Activated naive CD4-positive, alpha-beta T cell treated with anti-CD3 and anti-CD28 coated beads, Interleukin-2, amount 10 ng/mL, durations not matched to agents 7 days and 5 days (primary cell): ENCODE measurements at regions not wholly inside any gene's neighbourhood (a gene's known extent, or its start where the extent isn't known, plus 50 kb on each side); places are given as distances from the start of the nearest gene placed in this dataset.

Source experiments
- CTCF ChIA-PET: fragments of 350-600 bp; sonication (Branson Sonifier 250); formaldehyde crosslinking; loops from one replicate; lab custom pipeline; 2021; ENCODE audit warnings: antibody characterized with exemption; lab: Charles Lee
- DNase-seq: peaks from one replicate; pipeline ENCODE4 v3.0.0-alpha.2; 2020
- H3K27ac Mint-ChIP-seq: one replicate; pipeline ENCODE4 v1.8.0; 2021; ENCODE audit warnings: mild to moderate bottlenecking, moderate library complexity, mixed read lengths
- H3K27me3 Mint-ChIP-seq: one replicate; pipeline ENCODE4 v1.8.0; 2021; ENCODE audit warnings: mild to moderate bottlenecking, mixed read lengths
- H3K36me3 Mint-ChIP-seq: one replicate; pipeline ENCODE4 v1.8.0; 2021; ENCODE audit warnings: mixed read lengths
- H3K4me1 Mint-ChIP-seq: one replicate; pipeline ENCODE4 v1.8.0; 2021; ENCODE audit warnings: mixed read lengths
- H3K4me3 Mint-ChIP-seq: one replicate; pipeline ENCODE4 v1.8.0; 2021; ENCODE audit warnings: mild to moderate bottlenecking, moderate library complexity, mixed read lengths
- H3K9me3 Mint-ChIP-seq: one replicate; pipeline ENCODE4 v1.8.0; 2021; ENCODE audit warnings: mixed read lengths

DNA sequence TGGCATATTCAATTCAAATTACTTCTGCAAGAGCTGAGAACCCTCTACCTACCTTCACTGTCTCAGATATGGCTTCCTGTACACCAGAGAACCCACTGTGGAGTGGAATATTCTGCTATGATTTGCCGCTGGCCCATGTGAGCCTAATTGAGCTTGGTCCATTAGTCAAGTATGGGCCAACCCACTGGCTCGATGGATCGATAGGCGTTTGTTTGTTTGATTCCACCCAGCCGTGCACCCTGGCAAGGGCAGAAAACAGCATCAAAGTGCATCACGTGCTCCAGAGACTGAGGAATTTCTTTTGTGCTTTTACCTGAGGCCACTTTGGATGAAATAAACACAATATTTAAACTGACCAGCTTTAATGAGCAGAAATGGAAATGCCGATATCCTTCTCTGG, 426.3 kb downstream of the AACS start:
- DNase-seq = no peak
- Mint-ChIP-seq H3K4me1 (no peaks in the 10 kb centered on the region), H3K4me3 (no peak overlapping the region), H3K36me3 (no peaks in the 10 kb centered on the region), H3K27me3 (no peaks in the 10 kb centered on the region), H3K9me3 (peaks cover 12% of the 10 kb centered on the region), H3K27ac (no peak overlapping the region)
- CTCF ChIA-PET = no interaction called here

GRCh38 chr12:125492354-125493270, 427.4 kb downstream of the AACS start:
- no peak for DNase-seq
- Mint-ChIP-seq H3K4me3 (no peak overlapping the region), H3K9me3 (peaks cover 12% of the 10 kb centered on the region), H3K4me1 (no peaks in the 10 kb centered on the region), H3K27me3 (no peaks in the 10 kb centered on the region), H3K27ac (peak overlapping the region; percentile 50), H3K36me3 (no peaks in the 10 kb centered on the region)
- CTCF ChIA-PET = no interaction called here

- Mint-ChIP-seq H3K4me1 (no peaks in the 10 kb centered on the region), H3K27me3 (no peaks in the 10 kb centered on the region), H3K36me3 (no peaks in the 10 kb centered on the region), H3K4me3 (no peak overlapping the region), H3K27ac (no peak overlapping the region), H3K9me3 (peaks cover 10% of the 10 kb centered on the region)
- DNase-seq = no peak
- CTCF ChIA-PET = no interaction called here
Observed at GRCh38 chr12:125493704-125494308, 428.6 kb downstream of the AACS start.

DNA sequence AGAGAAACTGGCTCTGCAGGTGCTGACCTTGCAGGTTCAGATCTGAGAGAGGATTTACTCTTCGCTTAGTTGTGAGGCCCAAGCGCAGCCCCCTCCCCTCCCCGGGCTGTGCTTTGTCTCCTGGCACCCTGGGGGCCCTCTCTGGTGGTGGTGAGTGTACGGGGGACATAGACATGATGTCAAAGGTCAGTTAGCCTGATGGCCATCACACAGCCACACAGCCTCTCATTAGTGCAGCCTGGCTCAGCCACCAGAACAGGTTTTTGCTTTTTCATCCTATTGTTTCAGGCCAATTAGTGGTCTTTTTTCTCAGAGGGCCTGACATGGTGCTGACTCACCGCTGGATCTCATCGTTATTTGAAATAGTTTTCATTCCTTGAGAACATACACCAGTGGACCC, 437.9 kb downstream of the AACS start:
- CTCF ChIA-PET = no interaction called here
- Mint-ChIP-seq H3K27ac (no peak overlapping the region), H3K4me1 (no peaks in the 10 kb centered on the region), H3K9me3 (no peaks in the 10 kb centered on the region), H3K4me3 (no peak overlapping the region), H3K27me3 (no peaks in the 10 kb centered on the region), H3K36me3 (no peaks in the 10 kb centered on the region)
- no peak for DNase-seq

DNA sequence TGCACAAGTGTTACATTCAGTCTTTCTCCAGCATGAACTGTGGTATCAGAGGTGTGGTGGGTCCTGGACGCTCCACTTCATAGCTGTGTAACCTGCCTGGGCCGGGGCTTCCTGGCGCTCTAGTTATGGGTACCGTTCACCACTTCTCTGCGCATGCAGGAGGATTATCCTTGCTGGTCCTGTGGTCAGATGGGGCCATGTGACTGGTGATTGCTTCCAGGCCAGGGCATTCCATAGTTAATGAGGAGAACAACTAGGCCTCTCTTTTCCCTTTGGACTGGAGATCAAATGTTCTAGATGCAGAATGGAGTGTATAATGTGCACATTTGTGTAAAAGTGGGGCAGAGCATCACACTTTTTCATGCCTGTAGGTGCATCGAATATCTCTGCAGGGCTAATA, 444.0 kb downstream of the AACS start:
- Mint-ChIP-seq H3K9me3 (no peaks in the 10 kb centered on the region), H3K27me3 (no peaks in the 10 kb centered on the region), H3K4me3 (no peak overlapping the region), H3K27ac (no peak overlapping the region), H3K4me1 (no peaks in the 10 kb centered on the region), H3K36me3 (no peaks in the 10 kb centered on the region)
- no peak for DNase-seq
- CTCF ChIA-PET = no interaction called here

DNA sequence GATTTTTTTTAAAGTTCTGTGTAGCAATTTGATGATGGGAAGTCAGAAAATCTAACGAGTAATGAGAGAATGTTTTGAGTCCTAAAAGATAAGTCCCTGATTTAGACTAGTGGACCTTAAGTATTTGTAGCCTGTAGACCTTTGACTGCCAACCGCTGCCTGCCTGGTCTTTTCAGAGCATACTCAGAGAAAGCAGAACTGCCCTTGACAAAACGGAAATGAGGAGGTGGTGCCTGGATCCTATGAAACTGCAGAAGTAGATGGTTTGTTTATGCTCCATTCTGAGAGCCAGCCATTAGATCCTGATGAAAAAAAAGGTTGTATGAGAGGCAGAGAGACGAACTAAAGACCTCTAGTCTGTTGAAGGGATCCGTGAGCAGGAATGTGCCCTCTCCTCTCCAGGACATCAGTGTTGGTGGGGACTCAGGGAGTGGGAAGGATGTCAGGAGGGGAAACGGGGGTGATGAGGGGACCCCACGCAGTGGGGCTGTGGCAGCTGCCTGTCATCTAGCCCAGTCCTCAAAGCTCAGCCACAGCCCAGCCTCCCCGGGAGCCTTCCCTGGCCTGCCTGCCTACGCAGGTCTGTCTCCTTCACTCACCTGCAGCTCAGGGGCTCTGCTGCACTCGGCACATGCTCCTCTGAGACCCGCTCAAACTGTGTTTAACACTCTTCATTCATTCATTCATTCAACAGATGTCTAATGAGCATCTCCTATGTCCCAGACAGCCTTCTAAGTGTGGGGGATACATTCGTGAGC, 447.5 kb downstream of the AACS start:
- CTCF ChIA-PET = no interaction called here
- H3K27ac Mint-ChIP-seq = no peak overlapping the region
- DNase-seq = no peak
- no peak overlapping the region for H3K4me3 Mint-ChIP-seq
- H3K36me3 Mint-ChIP-seq = no peaks in the 10 kb centered on the region
- H3K9me3 Mint-ChIP-seq = no peaks in the 10 kb centered on the region
- no peaks in the 10 kb centered on the region for H3K4me1 Mint-ChIP-seq
- no peaks in the 10 kb centered on the region for H3K27me3 Mint-ChIP-seq

GRCh38 chr12:125515887-125516286, 450.7 kb downstream of the AACS start:
- Mint-ChIP-seq H3K4me3 (no peak overlapping the region), H3K9me3 (no peaks in the 10 kb centered on the region), H3K27me3 (no peaks in the 10 kb centered on the region), H3K4me1 (no peaks in the 10 kb centered on the region), H3K27ac (no peak overlapping the region), H3K36me3 (no peaks in the 10 kb centered on the region)
- DNase-seq = no peak
- CTCF ChIA-PET = no interaction called here

DNA sequence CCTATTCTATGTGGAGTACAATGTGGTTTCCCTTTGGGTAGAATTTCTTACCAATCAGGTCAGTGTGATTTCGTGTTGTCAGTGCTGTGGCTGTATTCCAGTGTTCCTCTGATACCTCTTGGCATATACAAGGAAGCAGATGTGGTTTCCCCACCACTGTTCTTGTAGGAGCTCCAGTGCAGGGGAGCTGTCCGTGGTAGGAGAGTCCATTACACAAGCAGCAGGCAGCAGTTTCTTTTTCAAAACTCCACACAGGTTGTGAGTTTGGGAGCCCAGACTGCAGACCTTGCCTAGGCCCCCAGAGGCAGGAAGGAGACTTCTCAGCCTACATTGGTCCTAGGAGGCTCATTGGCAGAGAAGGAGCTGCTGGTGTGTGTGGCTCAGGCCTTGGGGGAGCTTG, 452.8 kb downstream of the AACS start:
- Mint-ChIP-seq H3K36me3 (no peaks in the 10 kb centered on the region), H3K4me3 (no peak overlapping the region), H3K27me3 (no peaks in the 10 kb centered on the region), H3K4me1 (no peaks in the 10 kb centered on the region), H3K9me3 (peaks cover 8% of the 10 kb centered on the region), H3K27ac (no peak overlapping the region)
- CTCF ChIA-PET = no interaction called here
- DNase-seq = no peak

- CTCF ChIA-PET = no interaction called here
- H3K4me1 Mint-ChIP-seq = no peaks in the 10 kb centered on the region
- H3K4me3 Mint-ChIP-seq = no peak overlapping the region
- peaks cover 8% of the 10 kb centered on the region for H3K9me3 Mint-ChIP-seq
- no peaks in the 10 kb centered on the region for H3K27me3 Mint-ChIP-seq
- no peak for DNase-seq
- H3K36me3 Mint-ChIP-seq = no peaks in the 10 kb centered on the region
- H3K27ac Mint-ChIP-seq = no peak overlapping the region
Observed at GRCh38 chr12:125519026-125519651, 453.9 kb downstream of the AACS start.

- Mint-ChIP-seq H3K36me3 (no peaks in the 10 kb centered on the region), H3K27me3 (no peaks in the 10 kb centered on the region), H3K27ac (no peak overlapping the region), H3K4me3 (no peak overlapping the region), H3K4me1 (no peaks in the 10 kb centered on the region), H3K9me3 (peaks cover 14% of the 10 kb centered on the region)
- no peak for DNase-seq
- CTCF ChIA-PET = no interaction called here
Observed at GRCh38 chr12:125525879-125526278, 460.6 kb downstream of the AACS start.

DNA sequence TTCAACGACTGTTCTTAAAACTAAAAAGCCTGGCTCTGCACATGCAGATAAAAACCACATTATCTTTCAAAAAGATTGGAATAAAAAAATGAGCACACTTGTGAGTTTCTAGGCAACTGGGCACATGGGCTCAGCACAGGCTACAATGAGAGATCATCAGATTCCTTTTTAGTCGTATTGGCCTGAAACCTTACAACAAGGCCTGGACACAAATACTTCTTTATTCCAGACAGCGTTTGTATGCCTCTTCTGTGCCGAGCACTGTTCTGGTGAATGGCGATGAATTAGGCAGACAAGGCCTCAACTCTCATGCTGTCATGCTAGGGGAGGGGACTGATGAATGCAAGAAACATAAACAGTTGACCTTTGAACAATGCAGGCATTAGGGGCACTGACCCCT, 463.0 kb downstream of the AACS start:
- H3K36me3 Mint-ChIP-seq = no peaks in the 10 kb centered on the region
- no peaks in the 10 kb centered on the region for H3K27me3 Mint-ChIP-seq
- CTCF ChIA-PET = no interaction called here
- H3K9me3 Mint-ChIP-seq = peaks cover 6% of the 10 kb centered on the region
- no peak overlapping the region for H3K27ac Mint-ChIP-seq
- H3K4me3 Mint-ChIP-seq = no peak overlapping the region
- DNase-seq = no peak
- H3K4me1 Mint-ChIP-seq = no peaks in the 10 kb centered on the region

- Mint-ChIP-seq H3K9me3 (no peaks in the 10 kb centered on the region), H3K4me1 (no peaks in the 10 kb centered on the region), H3K27me3 (no peaks in the 10 kb centered on the region), H3K4me3 (no peak overlapping the region), H3K36me3 (no peaks in the 10 kb centered on the region), H3K27ac (no peak overlapping the region)
- CTCF ChIA-PET = interaction anchor here (1.0 kb wide), 1 partner anchor 1343 kb away, joined by 3 read pairs; no protein-coding TSS in a partner anchor
- no peak for DNase-seq
Observed at GRCh38 chr12:125530201-125530600, 465.0 kb downstream of the AACS start.

GRCh38 chr12:125530876-125531275, 465.6 kb downstream of the AACS start:
- no peaks in the 10 kb centered on the region for H3K4me1 Mint-ChIP-seq
- CTCF ChIA-PET = interaction anchor here (1.0 kb wide), 1 partner anchor 1343 kb away, joined by 3 read pairs; no protein-coding TSS in a partner anchor
- no peak overlapping the region for H3K27ac Mint-ChIP-seq
- no peaks in the 10 kb centered on the region for H3K9me3 Mint-ChIP-seq
- H3K4me3 Mint-ChIP-seq = no peak overlapping the region
- no peaks in the 10 kb centered on the region for H3K27me3 Mint-ChIP-seq
- no peaks in the 10 kb centered on the region for H3K36me3 Mint-ChIP-seq
- no peak for DNase-seq

DNA sequence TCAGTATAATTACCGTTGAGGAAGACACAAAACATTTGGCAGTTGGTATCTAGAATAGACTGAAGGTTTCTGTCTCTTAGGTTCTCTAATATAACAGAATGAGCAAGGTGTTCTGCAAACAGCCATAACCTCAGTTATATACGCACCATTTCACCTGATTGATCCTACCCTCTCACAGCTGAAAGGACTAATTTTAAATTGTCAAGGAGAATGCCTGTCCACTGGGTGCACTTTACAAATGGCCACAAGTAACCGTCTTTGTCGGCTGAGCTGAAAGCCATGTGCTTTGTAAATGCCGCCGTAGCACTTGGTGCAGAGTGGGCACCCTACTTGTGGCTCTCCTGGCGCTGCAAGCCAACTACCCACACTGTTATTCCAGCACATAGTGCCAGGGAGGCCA, 466.3 kb downstream of the AACS start:
- Mint-ChIP-seq H3K27me3 (no peaks in the 10 kb centered on the region), H3K36me3 (no peaks in the 10 kb centered on the region), H3K4me1 (no peaks in the 10 kb centered on the region), H3K4me3 (no peak overlapping the region), H3K9me3 (no peaks in the 10 kb centered on the region), H3K27ac (no peak overlapping the region)
- CTCF ChIA-PET = no interaction called here
- no peak for DNase-seq
